HG02763 (cell line): ENCODE measurements at regions not wholly inside any gene's neighbourhood (a gene's known extent, or its start where the extent isn't known, plus 50 kb on each side); places are given as distances from the start of the nearest gene placed in this dataset.

Experiments used
- ATAC-seq: cut with Tn5 transposase; IDR thresholded peaks from one replicate; pipeline ENCODE4 v1.9.1; 2021; ENCODE audit warnings: mild to moderate bottlenecking, moderate library complexity; ENCODE audit not compliant: unreplicated experiment

DNA sequence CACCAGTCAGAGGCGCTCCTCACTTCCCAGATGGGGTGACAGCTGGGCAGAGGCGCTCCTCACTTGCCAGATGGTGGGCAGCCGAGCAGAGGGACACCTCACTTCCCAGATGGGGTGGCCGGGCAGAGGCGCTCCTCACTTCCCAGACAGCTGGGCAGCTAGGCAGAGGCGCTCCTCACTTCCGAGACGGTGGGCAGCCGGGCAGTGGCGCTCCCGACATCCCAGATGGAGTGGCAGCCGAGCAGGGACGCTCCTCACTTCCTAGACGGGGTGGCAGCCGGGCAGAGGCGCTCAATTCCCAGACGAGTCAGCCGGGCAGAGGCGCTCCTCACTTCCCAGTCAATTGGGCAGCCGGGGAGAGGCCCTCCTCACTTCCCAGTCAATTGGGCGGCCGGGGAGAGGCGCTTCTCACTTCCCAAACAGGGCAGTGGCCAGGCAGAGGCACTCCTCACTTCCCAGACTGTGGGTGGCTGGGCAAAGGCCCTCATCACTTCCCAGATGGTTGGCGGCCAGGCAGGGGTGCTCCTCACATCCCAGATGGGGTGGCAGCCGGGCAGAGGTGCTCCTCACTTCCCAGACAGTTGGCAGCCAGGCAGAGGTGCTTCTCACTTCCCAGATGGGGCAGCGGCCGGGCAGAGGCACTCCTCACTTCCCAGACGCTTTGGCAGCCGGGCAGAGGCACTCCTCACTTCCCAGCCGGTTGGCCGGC, 143.8 kb upstream of the ARID2 start:
- ATAC-seq, result no peak

DNA sequence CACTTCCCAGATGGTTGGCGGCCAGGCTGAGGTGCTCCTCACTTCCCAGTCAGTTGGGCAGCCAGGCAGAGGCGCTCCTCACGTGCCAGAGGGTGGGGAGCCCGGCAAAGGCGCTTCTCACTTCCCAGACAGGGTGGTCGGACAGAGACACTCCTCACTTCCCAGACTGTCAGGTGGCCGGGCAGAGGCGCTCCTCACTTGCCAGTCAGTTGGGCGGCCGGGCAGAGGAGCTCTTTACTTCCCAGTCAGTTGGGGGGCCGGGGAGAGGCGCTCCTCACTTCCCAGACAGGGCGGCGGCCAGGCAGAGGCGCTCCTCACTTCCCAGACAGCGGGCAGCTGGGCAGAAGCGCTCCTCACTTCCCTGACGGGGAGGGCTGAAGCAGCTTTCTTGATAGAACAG, 143.0 kb upstream of the ARID2 start:
- no peak for ATAC-seq

DNA sequence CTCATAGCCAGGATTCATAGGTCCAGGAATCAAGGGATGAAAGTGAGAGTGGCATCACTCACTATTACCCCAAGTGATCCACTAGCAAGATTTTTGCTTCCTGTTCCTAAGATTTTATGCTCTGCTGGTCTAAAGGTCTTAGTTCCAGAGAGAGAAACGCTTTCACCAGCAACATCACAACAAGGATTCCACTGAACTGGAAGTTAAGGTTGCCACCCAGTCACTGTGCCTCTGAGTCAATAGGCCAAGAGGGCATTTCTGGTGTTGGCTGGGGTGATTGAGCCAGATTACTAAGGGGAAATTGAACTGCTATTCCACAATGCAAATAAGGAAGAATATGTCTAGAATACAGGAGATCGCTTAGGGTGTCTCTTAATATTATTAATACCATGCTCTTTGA, 142.5 kb upstream of the ARID2 start:
- no peak for ATAC-seq

DNA sequence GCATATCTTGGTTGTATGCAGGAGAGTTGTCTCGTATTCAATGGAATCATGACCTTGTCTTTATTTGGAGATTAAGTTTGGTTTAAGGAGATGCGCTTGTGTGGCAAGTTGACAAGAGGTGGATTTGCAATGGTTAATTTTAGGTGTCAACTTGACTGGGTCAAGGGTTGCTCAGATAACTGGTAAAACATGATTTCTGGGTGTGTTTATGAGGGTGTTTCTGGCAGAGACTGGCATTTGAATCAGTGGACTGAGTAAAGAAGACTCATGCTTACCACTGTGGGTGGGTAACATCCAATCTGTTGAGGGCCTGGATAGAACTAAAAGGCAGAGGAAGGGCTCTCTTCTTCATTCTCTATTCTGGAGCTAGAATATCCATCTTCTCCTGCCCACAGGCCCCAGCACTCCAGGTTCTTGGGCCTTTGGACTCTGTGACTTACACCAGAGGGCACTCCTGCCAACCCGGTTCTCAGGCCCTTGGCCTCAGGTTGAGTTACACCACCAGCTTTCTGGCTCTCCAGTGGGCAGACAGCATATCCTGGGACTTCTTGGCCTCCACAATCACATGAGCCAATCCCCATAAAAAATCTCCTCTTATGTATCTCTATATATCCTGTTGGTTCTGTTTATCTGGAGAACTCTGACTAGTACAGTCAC, 141.5 kb upstream of the ARID2 start:
- no peak for ATAC-seq

DNA sequence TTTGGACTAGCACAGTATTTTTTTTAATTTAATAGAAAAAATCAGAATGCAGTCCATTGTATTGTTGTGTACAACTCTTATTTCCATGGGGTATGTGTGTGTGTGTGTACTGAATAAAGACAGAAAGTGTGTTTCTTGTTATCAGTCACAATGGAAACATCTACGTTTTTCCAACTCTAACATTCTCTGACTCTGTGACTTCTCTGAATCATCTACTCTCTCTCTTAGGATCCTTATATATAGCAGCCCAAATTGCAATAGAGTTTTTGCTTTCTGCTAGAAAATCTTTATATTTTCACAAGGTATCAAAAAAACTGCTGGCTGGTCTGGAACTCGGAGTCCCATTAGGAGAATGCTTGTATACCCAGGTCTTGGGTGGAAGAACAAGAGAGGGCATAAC, 138.9 kb upstream of the ARID2 start:
- no peak for ATAC-seq

DNA sequence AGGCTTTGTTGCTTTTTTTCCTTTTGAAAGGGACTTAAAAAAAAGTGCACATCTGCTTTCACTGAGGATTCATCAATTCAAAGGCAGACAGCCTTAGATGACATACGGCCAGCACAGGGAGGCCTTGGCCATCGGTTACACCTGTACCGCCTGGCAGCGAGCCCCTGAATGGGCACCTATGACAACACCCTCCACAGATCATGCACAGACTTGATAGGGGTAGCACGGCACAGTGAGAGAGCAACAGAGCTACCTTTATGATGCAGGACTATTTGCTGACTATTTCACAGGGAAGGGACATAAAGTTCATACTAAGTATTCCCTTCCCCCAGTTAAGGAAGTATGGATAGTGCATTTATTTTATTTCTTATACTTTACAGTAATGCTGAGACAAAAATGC, 137.9 kb upstream of the ARID2 start:
- ATAC-seq, result no peak

DNA sequence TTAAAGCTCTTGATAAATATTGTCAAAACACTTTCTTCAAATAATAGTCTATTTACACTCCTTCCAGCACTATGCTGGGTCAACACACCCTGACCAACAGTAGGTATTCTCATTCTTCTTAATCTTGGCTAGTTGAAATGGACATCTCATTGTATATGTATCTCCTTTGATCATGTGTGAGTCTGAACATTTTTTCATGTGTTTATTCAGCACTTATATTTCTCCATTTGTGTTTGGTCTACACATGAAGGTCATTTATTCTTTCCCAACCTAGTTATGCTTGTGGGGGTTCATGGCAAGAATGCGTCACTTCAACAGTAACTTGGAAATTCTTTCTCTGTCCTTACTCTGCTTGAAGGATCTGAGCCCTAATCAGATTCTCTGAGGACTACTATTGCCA, 133.1 kb upstream of the ARID2 start:
- ATAC-seq, result no peak

DNA sequence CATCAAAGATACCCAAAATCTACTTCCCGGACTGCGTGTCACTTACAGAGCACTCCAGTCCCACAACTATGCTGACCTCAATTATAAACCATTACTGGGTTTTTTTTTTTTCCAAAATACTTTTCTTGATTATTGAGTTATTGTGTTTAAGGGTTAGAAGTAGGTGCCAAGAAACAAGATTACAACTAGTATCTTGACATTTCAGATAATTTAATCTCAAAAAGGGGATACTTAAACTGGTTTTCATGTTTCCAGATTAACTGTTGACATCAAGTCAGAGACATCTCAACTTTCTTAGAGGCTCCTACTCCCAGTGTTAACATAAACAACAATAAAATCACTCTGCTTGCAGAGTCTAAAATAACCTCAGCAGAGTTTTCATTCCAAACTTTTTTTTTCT, 131.2 kb upstream of the ARID2 start:
- no peak for ATAC-seq

DNA sequence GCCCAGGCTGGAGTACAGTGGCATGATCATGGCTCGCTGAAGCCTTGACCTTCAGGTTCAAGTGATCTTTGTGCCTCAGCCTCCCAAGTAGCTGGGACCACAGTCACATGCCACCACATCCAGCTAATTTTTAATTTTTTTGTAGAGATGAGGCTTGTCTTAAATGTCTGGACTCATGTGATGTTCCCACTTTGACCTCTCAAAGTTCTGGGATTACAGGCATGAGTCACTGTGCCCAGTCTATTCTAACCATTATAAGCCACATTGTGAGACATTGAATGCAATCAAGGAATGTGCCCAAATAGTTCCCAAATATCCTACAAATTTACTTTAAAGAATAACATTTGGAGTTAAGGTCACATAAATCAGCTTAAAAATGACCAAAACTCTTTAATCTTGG, 130.7 kb upstream of the ARID2 start:
- ATAC-seq, result no peak

DNA sequence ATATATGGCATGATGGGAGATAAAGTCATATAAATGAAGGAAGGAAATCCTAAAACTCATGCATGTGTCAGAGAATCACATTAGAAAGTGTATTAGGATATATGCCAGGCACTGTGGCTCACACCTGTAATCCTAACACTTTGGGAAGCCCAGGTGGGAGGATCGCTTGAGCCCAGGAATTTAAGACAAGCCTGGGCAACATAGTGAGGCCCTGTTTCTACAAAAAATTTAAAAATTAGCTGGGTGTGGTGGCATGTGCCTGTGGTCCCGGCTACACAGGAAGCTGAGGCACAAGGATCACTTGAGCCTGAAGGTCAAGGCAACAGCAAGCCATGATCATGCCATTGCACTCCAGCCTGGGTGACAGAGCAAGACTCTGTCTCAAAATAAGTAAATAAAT, 130.3 kb upstream of the ARID2 start:
- ATAC-seq, result no peak

DNA sequence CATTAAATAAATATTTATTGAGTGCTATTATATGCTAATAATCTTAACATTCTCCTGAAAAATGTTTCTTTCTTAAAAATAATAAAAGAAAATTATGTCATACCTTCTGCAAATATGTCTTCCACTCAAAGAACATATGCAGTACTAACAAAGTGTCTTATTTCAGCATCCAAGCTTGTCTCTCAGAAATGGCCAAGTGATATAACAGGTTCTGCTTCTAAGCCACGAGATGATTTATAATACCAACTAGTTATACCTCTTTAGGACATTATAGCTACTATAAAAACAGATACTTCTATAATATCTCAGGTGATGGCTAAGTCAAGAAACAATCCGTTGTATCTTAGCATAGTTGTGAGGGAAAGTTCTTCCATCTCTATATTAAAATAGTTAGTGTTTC, 128.1 kb upstream of the ARID2 start:
- ATAC-seq, result no peak

DNA sequence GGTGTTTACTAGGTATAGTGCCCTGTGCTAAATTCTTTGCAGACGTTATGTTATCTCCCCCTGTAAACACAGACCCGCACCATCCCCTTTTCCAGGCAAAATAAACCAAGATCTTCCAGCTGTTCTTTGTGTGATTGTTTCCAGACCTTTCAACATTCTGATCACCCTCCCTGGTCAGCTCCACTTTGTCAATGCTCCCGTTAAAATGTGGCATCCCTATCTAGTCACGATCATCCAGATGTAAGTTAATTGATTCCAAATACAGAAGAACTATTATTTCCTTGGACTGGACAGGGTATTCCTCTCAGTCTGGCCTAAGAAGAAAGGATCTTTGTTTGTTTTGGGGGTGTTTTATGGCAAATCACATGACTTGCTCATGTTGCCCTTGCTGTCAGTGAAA, 127.6 kb upstream of the ARID2 start:
- no peak for ATAC-seq

DNA sequence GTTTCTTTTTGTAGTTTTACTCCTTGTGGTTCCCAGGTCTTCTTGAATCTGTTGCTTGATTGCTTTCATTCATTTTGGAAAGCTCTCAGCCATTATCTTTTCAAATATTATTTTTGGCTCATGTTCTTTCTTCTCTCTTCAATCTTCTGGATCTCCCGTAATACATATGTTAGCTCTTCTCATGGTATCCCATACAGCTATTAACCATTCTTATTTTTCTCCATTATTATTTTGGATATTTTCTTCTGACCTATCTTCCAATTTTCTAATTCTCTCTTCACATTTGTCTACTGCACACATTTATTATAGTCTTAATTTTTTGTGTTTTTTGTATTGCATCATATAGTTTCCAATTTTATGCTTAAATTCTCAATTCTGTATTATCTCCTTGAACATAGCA, 123.9 kb upstream of the ARID2 start:
- no peak for ATAC-seq

DNA sequence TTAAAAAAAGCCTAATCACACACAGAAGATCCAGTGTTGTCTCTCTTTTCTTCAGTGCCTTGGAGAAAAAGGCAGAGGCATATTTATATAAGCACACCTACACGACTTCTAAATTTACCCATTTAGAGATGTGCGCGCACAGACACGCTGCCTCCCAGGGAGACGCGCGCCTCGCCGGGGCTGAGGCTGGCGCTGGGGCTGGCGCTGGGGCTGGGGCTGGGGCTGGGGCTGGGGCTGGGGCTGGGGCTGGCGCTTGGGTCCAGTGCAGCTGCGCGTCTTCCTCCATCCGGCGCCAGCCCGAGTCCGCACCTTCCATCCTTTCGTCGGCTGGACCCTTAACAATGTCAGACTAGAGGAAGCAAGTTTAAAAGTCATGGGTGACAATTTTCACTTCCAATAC, 118.4 kb upstream of the ARID2 start:
- ATAC-seq, result no peak

DNA sequence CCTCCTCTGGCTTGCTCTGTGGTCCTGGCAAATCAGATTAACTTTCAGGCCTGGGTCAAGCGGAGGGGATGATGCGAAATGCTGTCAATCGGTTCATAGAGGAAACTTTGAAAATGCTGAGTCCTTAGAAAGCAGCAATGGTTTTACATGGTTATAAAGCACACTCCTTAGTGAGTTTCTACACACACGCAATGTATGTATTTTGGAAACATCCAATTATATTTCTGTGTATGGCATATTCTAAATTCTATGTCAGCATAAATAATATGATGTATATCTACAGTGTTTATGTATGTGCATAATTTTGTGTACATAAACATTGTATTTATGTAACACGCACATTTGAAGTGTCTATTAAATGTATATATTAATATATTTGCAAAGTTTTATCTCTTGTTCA, 118.0 kb upstream of the ARID2 start:
- no peak for ATAC-seq

DNA sequence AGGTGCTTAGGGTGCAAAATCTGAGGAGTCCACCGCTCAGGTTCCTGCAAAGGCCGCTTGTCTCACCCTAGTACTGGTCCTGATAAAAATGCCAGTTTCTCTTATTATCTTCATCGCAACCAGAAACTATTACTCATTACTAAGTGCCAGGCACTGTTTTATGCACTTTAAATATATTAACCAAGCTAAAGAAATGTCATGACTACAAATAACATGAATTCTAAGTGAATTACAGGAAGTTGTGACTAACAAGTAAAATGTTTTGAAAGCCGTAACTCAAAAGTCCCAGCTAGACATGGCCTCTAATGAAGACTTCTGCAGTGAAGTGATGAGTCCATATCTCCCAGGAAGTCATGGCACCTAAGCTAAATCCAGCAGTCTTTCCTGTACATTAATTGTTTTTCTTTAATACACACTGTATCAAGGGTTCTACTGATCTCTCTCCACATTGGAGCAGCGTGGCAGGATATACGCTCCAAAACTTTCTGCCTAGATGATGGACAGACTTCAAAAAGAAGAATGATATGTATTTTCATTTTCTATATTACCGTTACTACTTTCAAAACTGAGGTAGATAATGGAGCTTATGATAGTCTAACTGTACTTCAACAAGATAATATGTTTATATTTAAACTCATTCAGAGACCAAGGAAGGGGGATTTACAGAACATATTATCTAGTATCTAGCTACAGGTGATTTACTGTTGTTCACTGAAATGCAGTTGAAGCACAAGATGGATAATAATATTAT, 117.3 kb upstream of the ARID2 start:
- no peak for ATAC-seq

DNA sequence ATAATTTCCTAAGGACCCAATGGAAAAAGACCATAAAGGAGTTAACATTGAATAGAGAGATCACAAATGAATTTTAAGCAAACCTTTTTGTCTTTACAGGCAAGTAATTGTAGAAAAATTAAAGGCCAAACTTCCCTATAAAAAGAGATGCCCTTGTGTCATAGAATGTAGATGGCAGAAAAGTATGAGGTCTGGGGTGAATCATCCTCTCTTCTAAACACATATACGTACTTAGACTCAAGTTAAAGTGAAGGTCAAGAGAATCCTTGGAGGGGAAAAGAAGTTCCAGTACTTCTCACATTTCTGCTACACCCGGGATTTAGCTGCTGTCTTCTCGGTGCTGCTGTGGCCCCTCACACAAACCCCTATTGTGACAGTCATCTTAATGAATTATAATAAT, 116.2 kb upstream of the ARID2 start:
- no peak for ATAC-seq

DNA sequence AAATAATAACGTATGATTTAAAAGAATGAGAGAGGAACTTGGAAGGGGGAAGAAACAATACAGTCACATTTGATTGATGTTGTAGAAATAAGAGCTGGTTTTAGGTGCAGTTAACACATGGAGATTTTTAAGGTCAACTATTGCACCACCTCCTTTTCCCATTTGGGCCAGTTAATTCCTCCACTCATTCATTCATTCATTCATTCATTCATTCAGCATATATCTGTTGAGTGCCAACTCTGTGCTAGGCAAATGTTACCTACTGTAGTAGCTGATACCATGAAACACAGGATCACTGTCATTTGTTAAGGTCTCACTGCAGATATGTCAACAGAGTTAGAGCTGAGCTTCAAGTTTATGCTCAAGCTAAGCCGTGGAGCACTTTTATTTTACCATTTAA, 115.7 kb upstream of the ARID2 start:
- no peak for ATAC-seq

DNA sequence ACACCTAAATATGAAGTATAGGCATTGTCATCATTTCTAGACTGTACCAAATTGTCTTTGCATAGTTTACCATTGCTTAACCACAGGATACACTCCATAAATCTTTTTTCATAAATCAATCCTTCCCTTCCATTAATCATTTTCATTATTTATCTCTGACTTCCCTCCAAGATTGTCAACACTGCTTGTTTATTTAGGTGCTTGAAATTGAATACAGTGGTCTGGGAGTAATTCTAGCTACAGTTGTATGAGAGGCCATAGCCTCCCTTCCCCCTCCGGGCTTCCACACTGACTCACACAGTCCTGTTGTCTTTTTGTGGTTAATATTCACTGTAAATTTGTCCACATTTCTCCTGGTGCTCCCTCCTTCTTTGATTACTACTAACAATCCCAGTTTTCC, 114.2 kb upstream of the ARID2 start:
- no peak for ATAC-seq

DNA sequence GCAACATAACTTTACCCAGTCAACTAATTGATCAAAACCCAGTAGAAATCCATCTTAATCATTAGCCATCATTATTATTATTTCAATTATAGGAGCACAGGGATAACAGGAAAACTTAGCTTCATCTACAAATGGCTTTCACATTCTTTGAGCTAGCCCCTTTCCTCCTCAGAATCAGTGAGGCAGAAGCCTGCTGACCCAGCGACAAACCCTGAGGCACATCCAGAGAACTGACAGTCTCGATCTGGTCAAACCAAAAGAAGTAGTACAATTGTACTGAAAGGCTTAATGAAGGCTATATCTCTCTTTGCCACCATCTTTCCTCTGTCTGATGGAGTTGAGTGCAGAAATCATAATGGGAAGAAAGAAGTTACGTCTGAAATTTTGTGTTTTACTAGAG, 109.8 kb upstream of the ARID2 start:
- ATAC-seq, result no peak

DNA sequence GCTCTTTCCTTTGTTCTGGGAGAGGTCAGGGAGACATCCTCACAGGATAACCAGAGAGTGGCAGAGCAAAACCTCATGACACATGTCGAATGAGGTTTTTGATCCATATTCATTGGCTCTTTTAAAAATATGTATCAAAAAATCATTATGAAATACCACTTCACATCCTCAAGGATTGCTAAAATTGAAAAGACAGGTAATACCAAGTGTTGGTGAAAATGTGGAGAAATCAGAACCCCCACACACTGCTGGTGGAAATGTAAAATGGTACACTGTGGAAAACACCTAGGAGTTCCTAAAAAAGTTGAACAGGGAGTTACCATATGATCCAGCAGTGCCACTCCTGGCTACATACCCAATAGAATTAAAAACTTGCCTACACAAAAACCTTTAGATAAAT, 107.8 kb upstream of the ARID2 start:
- ATAC-seq, result no peak

DNA sequence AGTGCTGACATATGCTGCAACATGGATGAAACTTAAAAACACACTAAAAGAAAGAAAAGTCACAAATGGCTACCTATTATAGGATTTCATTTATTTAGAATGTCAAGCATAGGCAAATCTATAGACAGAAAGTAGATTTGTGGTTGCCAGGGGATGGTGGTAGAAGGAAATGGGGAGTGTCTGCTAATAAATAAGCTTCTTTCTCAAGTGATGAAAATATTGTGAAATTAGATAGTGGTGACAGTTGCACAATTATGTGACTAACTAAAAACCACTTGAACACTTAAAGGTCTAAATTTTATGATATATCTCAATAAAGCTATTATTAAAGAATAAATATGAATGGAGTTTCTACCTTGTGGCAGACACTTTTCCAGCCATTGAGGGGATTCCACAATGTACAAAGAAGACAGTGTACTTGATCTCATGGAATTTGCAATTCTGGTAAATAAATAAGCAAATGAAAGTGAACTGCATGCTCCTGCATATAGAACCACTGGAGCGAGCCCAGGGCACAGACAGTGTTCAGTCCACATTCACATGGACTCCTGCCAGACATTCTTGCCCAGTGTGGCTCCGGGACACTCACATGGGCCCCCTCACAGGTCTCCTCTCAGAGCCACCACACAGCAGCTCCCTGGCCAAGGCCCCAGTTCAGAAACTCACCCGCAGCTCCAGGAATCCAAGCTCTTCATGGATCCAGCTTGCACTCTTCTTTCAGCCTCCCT, 107.1 kb upstream of the ARID2 start:
- ATAC-seq, result no peak
